Neural cell (in vitro differentiated cells): ENCODE measurements at regions not wholly inside any gene's neighbourhood (a gene's known extent, or its start where the extent isn't known, plus 50 kb on each side); places are given as distances from the start of the nearest gene placed in this dataset.

Experiments used
- H2AFZ ChIP-seq: fragments of 200-600, 300-800 bp; sonication (generic), shearing (Covaris generic); 2 replicates; pipeline ENCODE4 v1.6.0; 2014; ENCODE audit warnings: low read depth, mild to moderate bottlenecking, antibody characterized with exemption, low read length, moderate library complexity
- H3F3A ChIP-seq: fragments of 200-600 bp; shearing (Covaris generic); 2 replicates; pipeline ENCODE4 v1.6.1; 2016; ENCODE audit warnings: mild to moderate bottlenecking, moderate library complexity, mixed read lengths, antibody characterized with exemption, low read length; ENCODE audit not compliant: insufficient read depth, poor library complexity, severe bottlenecking
- H3K27ac ChIP-seq: fragments of 200-600, 300-800 bp; sonication (generic), shearing (Covaris generic); 2 replicates; pipeline ENCODE4 v1.5.1; 2014; ENCODE audit warnings: mild to moderate bottlenecking, low read length, moderate library complexity
- H3K27me3 ChIP-seq: fragments of 300-800, 200-600 bp; sonication (generic), shearing (Covaris generic); 2 replicates; pipeline ENCODE4 v1.6.0; 2014; ENCODE audit warnings: mild to moderate bottlenecking, low read depth, low read length, moderate library complexity; ENCODE audit not compliant: insufficient read depth
- H3K36me3 ChIP-seq: fragments of 300-800, 200-600 bp; sonication (generic), shearing (Covaris generic); 2 replicates; pipeline ENCODE4 v1.5.1; 2014; ENCODE audit warnings: mild to moderate bottlenecking, antibody characterized with exemption, low read length, moderate library complexity; ENCODE audit not compliant: insufficient read depth
- H3K4me2 ChIP-seq: fragments of 300-800, 200-600 bp; sonication (generic), shearing (Covaris generic); 2 replicates; pipeline ENCODE4 v1.6.0; 2014; ENCODE audit warnings: mild to moderate bottlenecking, low read length
- H3K4me3 ChIP-seq: fragments of 300-800, 200-600 bp; sonication (generic), shearing (Covaris generic); 2 replicates; pipeline ENCODE4 v1.5.1; 2014; ENCODE audit warnings: mild to moderate bottlenecking, low read length, moderate library complexity
- H3K79me2 ChIP-seq: fragments of 200-600 bp; shearing (Covaris generic); replicated peaks from 2 replicates; pipeline ENCODE4 v1.6.0; 2014; ENCODE audit warnings: mild to moderate bottlenecking, low read length, moderate library complexity; ENCODE audit not compliant: insufficient read depth
- H3K9ac ChIP-seq: fragments of 300-800, 200-600 bp; sonication (generic), shearing (Covaris generic); 2 replicates; pipeline ENCODE4 v1.6.1; 2016; ENCODE audit warnings: mild to moderate bottlenecking, low read length, mixed read lengths
- H3K9me2 ChIP-seq: fragments of 200-600 bp; shearing (Covaris generic); 2 replicates; pipeline ENCODE4 v1.6.1; 2016; ENCODE audit warnings: mild to moderate bottlenecking, low read length, mixed read lengths; ENCODE audit not compliant: insufficient read depth
- H3K9me3 ChIP-seq: fragments of 200-600, 300-800 bp; sonication (generic), shearing (Covaris generic); 2 replicates; pipeline ENCODE4 v1.6.1; 2016; ENCODE audit warnings: mild to moderate bottlenecking, mixed run types, low read length, moderate library complexity, mixed read lengths
- H4K20me1 ChIP-seq: fragments of 200-600 bp; shearing (Covaris generic); 2 replicates; pipeline ENCODE4 v1.6.1; 2016; ENCODE audit warnings: mild to moderate bottlenecking, mixed run types; ENCODE audit not compliant: insufficient read depth
- CTCF ChIP-seq: fragments of 450-650 bp; IDR thresholded peaks from 2 replicates; pipeline ENCODE4 v1.5.1; 2014; ENCODE audit warnings: antibody characterized with exemption, mild to moderate bottlenecking, moderate library complexity; ENCODE audit not compliant: poor library complexity, severe bottlenecking
- EP300 ChIP-seq: fragments of 450-650 bp; conservative IDR thresholded peaks from 2 replicates; pipeline ENCODE4 v1.6.1; 2014; ENCODE audit warnings: antibody characterized with exemption, mild to moderate bottlenecking, moderate library complexity; ENCODE audit not compliant: poor library complexity, severe bottlenecking
- EZH2 ChIP-seq: fragments of 200-600, 300-800 bp; shearing (Covaris generic), sonication (generic); IDR thresholded peaks from 2 replicates; pipeline ENCODE4 v1.6.1; 2014; ENCODE audit warnings: antibody characterized with exemption, low read length, borderline replicate concordance, mild to moderate bottlenecking; ENCODE audit not compliant: insufficient read depth, poor library complexity, severe bottlenecking
- MXI1 ChIP-seq: fragments of 450-650 bp; conservative IDR thresholded peaks from 2 replicates; pipeline ENCODE4 v1.6.1; 2014; ENCODE audit warnings: antibody characterized with exemption, mild to moderate bottlenecking; ENCODE audit not compliant: poor library complexity, severe bottlenecking
- POLR2AphosphoS5 ChIP-seq: IDR thresholded peaks from 2 replicates; pipeline ENCODE4 v1.6.1; 2012
- RAD21 ChIP-seq: fragments of 450-650 bp; conservative IDR thresholded peaks from 2 replicates; pipeline ENCODE4 v1.6.1; 2014; ENCODE audit warnings: antibody characterized with exemption, mild to moderate bottlenecking, moderate library complexity
- REST ChIP-seq: IDR thresholded peaks from 2 replicates; pipeline ENCODE4 v1.6.1; 2012; ENCODE audit warnings: borderline replicate concordance
- SMC3 ChIP-seq: fragments of 450-650 bp; conservative IDR thresholded peaks from 2 replicates; pipeline ENCODE4 v1.6.1; 2014; ENCODE audit warnings: antibody characterized with exemption, mild to moderate bottlenecking, moderate library complexity; ENCODE audit not compliant: poor library complexity
- TAF1 ChIP-seq: IDR thresholded peaks from 2 replicates; pipeline ENCODE4 v1.6.1; 2012; ENCODE audit warnings: low read depth

GRCh38 chr5:161094411-161094810 lies 242.4 kb upstream of the ATP10B start:
- Histone ChIP-seq H3K4me2 (no peak overlapping the region), H4K20me1 (no peaks in the 10 kb centered on the region), H3F3A (no peaks in the 10 kb centered on the region), H3K27me3 (no peaks in the 10 kb centered on the region), H3K36me3 (no peaks in the 10 kb centered on the region), H3K9me3 (no peaks in the 10 kb centered on the region), H3K9me2 (no peaks in the 10 kb centered on the region), H3K4me3 (no peak overlapping the region), H3K27ac (no peak overlapping the region), H3K9ac (no peak overlapping the region), H2AFZ (no peak overlapping the region), H3K79me2 (no peaks in the 10 kb centered on the region)
- TF ChIP-seq REST: no peak
- no peak for TF ChIP-seq EP300
- TF ChIP-seq TAF1: no peak
- TF ChIP-seq MXI1: no peak
- TF ChIP-seq SMC3: no peak
- no peak for TF ChIP-seq EZH2
- TF ChIP-seq POLR2AphosphoS5: no peak
- TF ChIP-seq CTCF: no peak
- TF ChIP-seq RAD21: no peak

- no peaks in the 10 kb centered on the region for H3K79me2 ChIP-seq
- H3K4me3 ChIP-seq: no peak overlapping the region
- H3K36me3 ChIP-seq: no peaks in the 10 kb centered on the region
- H3K9ac ChIP-seq: no peak overlapping the region
- H2AFZ ChIP-seq: no peak overlapping the region
- no peaks in the 10 kb centered on the region for H3K9me2 ChIP-seq
- H3K9me3 ChIP-seq: no peaks in the 10 kb centered on the region
- no peak overlapping the region for H3K4me2 ChIP-seq
- no peaks in the 10 kb centered on the region for H3F3A ChIP-seq
- no peaks in the 10 kb centered on the region for H4K20me1 ChIP-seq
- no peak overlapping the region for H3K27ac ChIP-seq
- TF ChIP-seq TAF1 (no peak), CTCF (no peak), SMC3 (no peak), EP300 (no peak), MXI1 (no peak), REST (no peak), RAD21 (no peak), EZH2 (no peak), POLR2AphosphoS5 (no peak)
- no peaks in the 10 kb centered on the region for H3K27me3 ChIP-seq
Measured at GRCh38 chr5:161093100-161093499, 241.1 kb upstream of the ATP10B start.
